ENCODE measurements at regions not wholly inside any gene's neighbourhood (a gene's known extent, or its start where the extent isn't known, plus 50 kb on each side); places are given as distances from the start of the nearest gene placed in this dataset.

GRCh38 chr10:113283189-113283588, 269.7 kb upstream of the HABP2 start:
- H3K36me3 ChIP-seq (ENCODE audit: insufficient read depth, low read length): no peaks in the 10 kb centered on the region
- H3K36me3 Mint-ChIP-seq (ENCODE audit: low read depth): no peaks in the 10 kb centered on the region
- no peaks in the 10 kb centered on the region for H3K4me1 ChIP-seq (ENCODE audit: insufficient read depth, low read length)
- no peak overlapping the region for H3K4me3 Mint-ChIP-seq
- ATAC-seq (ENCODE audit: poor library complexity): no peak
- POLR2A ChIA-PET: no interaction called here
- no peak overlapping the region for H3K27ac ChIP-seq (ENCODE audit: low read depth in 1 of 2, low read length in 2 of 2)
- intact Hi-C loops (cut with DNase I, micrococcal nuclease): no loop called here
- H3K27ac Mint-ChIP-seq: no peak overlapping the region
- no peaks in the 10 kb centered on the region for H3K9me3 Mint-ChIP-seq
- H3K27me3 Mint-ChIP-seq: peaks cover 14% of the 10 kb centered on the region
- no peak for DNase-seq
- H3K4me3 ChIP-seq (ENCODE audit: low read length): no peak overlapping the region
- CTCF ChIA-PET: no interaction called here
- TF ChIP-seq CTCF (IDR thresholded peaks at IDR 0.05): no peak
- no peaks in the 10 kb centered on the region for H3K27me3 ChIP-seq (ENCODE audit: control insufficient read depth in 1 of 2, insufficient read depth in 2 of 2, low read length in 2 of 2)
- H3K9me3 ChIP-seq (ENCODE audit: control insufficient read depth in 1 of 2, insufficient read depth in 1 of 2, low read length in 2 of 2): no peaks in the 10 kb centered on the region
- H3K4me1 Mint-ChIP-seq (ENCODE audit: low read depth): no peaks in the 10 kb centered on the region

DNA sequence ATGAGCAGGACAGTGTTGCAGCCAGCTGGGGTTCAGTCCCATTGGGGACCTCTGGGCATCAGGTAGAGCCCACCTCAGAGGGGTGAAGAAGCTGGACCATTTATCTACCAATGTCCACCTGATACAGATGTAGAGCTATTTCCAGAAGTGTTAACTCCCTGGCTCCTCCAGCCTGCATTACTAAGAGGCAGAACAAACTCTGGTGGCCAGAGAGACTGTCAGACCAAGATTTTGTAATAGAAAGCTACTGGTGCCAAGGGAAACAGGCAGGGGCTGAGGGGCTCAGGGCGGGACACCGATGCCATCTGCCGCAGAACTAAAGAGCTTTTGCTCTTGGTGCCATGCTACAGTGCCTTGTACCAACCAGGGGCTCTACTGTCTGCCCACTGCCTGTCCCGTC, 268.2 kb upstream of the HABP2 start:
- DNase-seq (no peak), ATAC-seq (ENCODE audit: poor library complexity) (no peak)
- Histone ChIP-seq H3K9me3 (ENCODE audit: control insufficient read depth in 1 of 2, insufficient read depth in 1 of 2, low read length in 2 of 2) (no peaks in the 10 kb centered on the region), H3K27me3 (ENCODE audit: control insufficient read depth in 1 of 2, insufficient read depth in 2 of 2, low read length in 2 of 2) (no peaks in the 10 kb centered on the region), H3K36me3 (ENCODE audit: insufficient read depth, low read length) (no peaks in the 10 kb centered on the region), H3K27ac (ENCODE audit: low read depth in 1 of 2, low read length in 2 of 2) (no peak overlapping the region), H3K4me3 (ENCODE audit: low read length) (no peak overlapping the region), H3K4me1 (ENCODE audit: insufficient read depth, low read length) (no peaks in the 10 kb centered on the region)
- TF ChIP-seq CTCF (IDR thresholded peaks at IDR 0.05): no peak
- POLR2A ChIA-PET: no interaction called here
- H3K4me3 Mint-ChIP-seq: no peak overlapping the region
- no peak overlapping the region for H3K27ac Mint-ChIP-seq
- H3K27me3 Mint-ChIP-seq: peaks cover 14% of the 10 kb centered on the region
- CTCF ChIA-PET: no interaction called here
- H3K4me1 Mint-ChIP-seq (ENCODE audit: low read depth): no peaks in the 10 kb centered on the region
- H3K9me3 Mint-ChIP-seq: no peaks in the 10 kb centered on the region
- no peaks in the 10 kb centered on the region for H3K36me3 Mint-ChIP-seq (ENCODE audit: low read depth)
- intact Hi-C loops (cut with DNase I, micrococcal nuclease): no loop called here

DNA sequence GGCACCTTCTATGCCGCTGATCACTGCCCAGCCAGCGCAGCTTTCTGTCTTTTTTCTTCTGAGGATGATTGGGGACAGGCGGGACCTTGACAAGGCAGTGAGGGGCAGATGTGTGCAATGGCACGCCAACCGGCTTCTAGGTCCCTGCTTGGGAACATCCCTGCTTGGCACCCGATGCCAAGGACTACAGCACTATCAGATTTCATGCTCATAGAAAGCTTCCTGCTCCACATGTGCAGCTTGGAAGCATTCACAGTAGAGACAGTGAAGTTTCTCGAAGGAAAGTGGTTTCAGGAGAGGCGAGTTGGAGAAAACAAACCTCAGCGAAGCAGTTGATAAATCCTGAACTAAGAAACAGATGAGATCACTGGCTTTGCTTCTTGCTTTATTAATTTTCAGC, 267.5 kb upstream of the HABP2 start:
- no peaks in the 10 kb centered on the region for H3K9me3 ChIP-seq (ENCODE audit: control insufficient read depth in 1 of 2, insufficient read depth in 1 of 2, low read length in 2 of 2)
- TF ChIP-seq CTCF (IDR thresholded peaks at IDR 0.05): no peak
- H3K36me3 ChIP-seq (ENCODE audit: insufficient read depth, low read length): no peaks in the 10 kb centered on the region
- Mint-ChIP-seq H3K9me3 (no peaks in the 10 kb centered on the region), H3K4me1 (ENCODE audit: low read depth) (no peaks in the 10 kb centered on the region), H3K36me3 (ENCODE audit: low read depth) (no peaks in the 10 kb centered on the region), H3K4me3 (no peak overlapping the region), H3K27ac (no peak overlapping the region), H3K27me3 (peaks cover 11% of the 10 kb centered on the region)
- CTCF ChIA-PET: no interaction called here
- POLR2A ChIA-PET: no interaction called here
- DNase-seq (no peak), ATAC-seq (ENCODE audit: poor library complexity) (no peak)
- no peaks in the 10 kb centered on the region for H3K4me1 ChIP-seq (ENCODE audit: insufficient read depth, low read length)
- no peak overlapping the region for H3K27ac ChIP-seq (ENCODE audit: low read depth in 1 of 2, low read length in 2 of 2)
- intact Hi-C loops (cut with DNase I, micrococcal nuclease): no loop called here
- no peaks in the 10 kb centered on the region for H3K27me3 ChIP-seq (ENCODE audit: control insufficient read depth in 1 of 2, insufficient read depth in 2 of 2, low read length in 2 of 2)
- no peak overlapping the region for H3K4me3 ChIP-seq (ENCODE audit: low read length)

Data from CD4-positive, alpha-beta T cell (primary cell).